HG03575 (cell line): ENCODE measurements at regions not wholly inside any gene's neighbourhood (a gene's known extent, or its start where the extent isn't known, plus 50 kb on each side); places are given as distances from the start of the nearest gene placed in this dataset.

Source experiments
- ATAC-seq: cut with Tn5 transposase; IDR thresholded peaks from one replicate; pipeline ENCODE4 v1.9.1; 2021; ENCODE audit not compliant: unreplicated experiment, insufficient number of reproducible peaks, low FRiP score; ENCODE audit errors: extremely low read depth

GRCh38 chr13:31891472-31891871 lies 140.1 kb upstream of the FRY start:
- ATAC-seq, result no peak

GRCh38 chr13:31894931-31895330 lies 136.6 kb upstream of the FRY start:
- no peak for ATAC-seq

- ATAC-seq, result no peak
Observed at GRCh38 chr13:31895691-31896090, 135.9 kb upstream of the FRY start.

GRCh38 chr13:31896427-31896826 lies 135.1 kb upstream of the FRY start:
- no peak for ATAC-seq

GRCh38 chr13:31898378-31899071 lies 133.0 kb upstream of the FRY start:
- no peak for ATAC-seq

GRCh38 chr13:31901985-31902384 lies 129.6 kb upstream of the FRY start:
- no peak for ATAC-seq

- ATAC-seq, result no peak
Observed at GRCh38 chr13:31903111-31903815, 128.3 kb upstream of the FRY start.

GRCh38 chr13:31904941-31905824 lies 126.4 kb upstream of the FRY start:
- ATAC-seq, result no peak

GRCh38 chr13:31905961-31906360 lies 125.6 kb upstream of the FRY start:
- no peak for ATAC-seq

GRCh38 chr13:31908696-31909411 lies 122.7 kb upstream of the FRY start:
- no peak for ATAC-seq

GRCh38 chr13:31909864-31910551 lies 121.6 kb upstream of the FRY start:
- ATAC-seq, result no peak

GRCh38 chr13:31910633-31911032 lies 120.9 kb upstream of the FRY start:
- ATAC-seq, result no peak

- no peak for ATAC-seq
Observed at GRCh38 chr13:31912647-31913401, 118.8 kb upstream of the FRY start.

GRCh38 chr13:31913459-31913858 lies 118.1 kb upstream of the FRY start:
- no peak for ATAC-seq

- no peak for ATAC-seq
Observed at GRCh38 chr13:31914843-31915242, 116.7 kb upstream of the FRY start.

- no peak for ATAC-seq
Observed at GRCh38 chr13:31918707-31919106, 112.9 kb upstream of the FRY start.

GRCh38 chr13:31919241-31919640 lies 112.3 kb upstream of the FRY start:
- ATAC-seq, result no peak
